ENCODE measurements at regions not wholly inside any gene's neighbourhood (a gene's known extent, or its start where the extent isn't known, plus 50 kb on each side); places are given as distances from the start of the nearest gene placed in this dataset.

GRCh38 chr5:143682246-143682905 lies 129.6 kb upstream of the HMHB1 start:
- no peak overlapping the region for H3K4me3 ChIP-seq (replicated peaks; ENCODE audit: low read depth, low read length)
- DNase-seq (ENCODE audit: extremely low read depth, low read depth) = no peak

GRCh38 chr5:143680672-143681259 lies 131.2 kb upstream of the HMHB1 start:
- no peak for DNase-seq (ENCODE audit: extremely low read depth, low read depth)
- TF ChIP-seq CTCF (IDR thresholded peaks at IDR 0.05; ENCODE audit: low read depth, low read length, missing control alignments) = no peak
- no peak overlapping the region for H3K4me3 ChIP-seq (replicated peaks; ENCODE audit: low read depth, low read length)

More at GRCh38 chr5:143682246-143682905, 129.6 kb upstream of the HMHB1 start:
- no peak for TF ChIP-seq CTCF (IDR thresholded peaks at IDR 0.05; ENCODE audit: low read depth, low read length, missing control alignments)

- no peak overlapping the region for H3K4me3 ChIP-seq (replicated peaks; ENCODE audit: low read depth, low read length)
- TF ChIP-seq CTCF (IDR thresholded peaks at IDR 0.05; ENCODE audit: low read depth, low read length, missing control alignments) = no peak
- no peak for DNase-seq (ENCODE audit: extremely low read depth, low read depth)
These were observed 132.2 kb upstream of the HMHB1 start for GRCh38 chr5:143679777-143680176.

- no peak for TF ChIP-seq CTCF (IDR thresholded peaks at IDR 0.05; ENCODE audit: low read depth, low read length, missing control alignments)
- DNase-seq (ENCODE audit: extremely low read depth, low read depth) = no peak
- no peak overlapping the region for H3K4me3 ChIP-seq (replicated peaks; ENCODE audit: low read depth, low read length)
These were observed 133.6 kb upstream of the HMHB1 start for GRCh38 chr5:143678148-143678905.

GRCh38 chr5:143677403-143677802 lies 134.6 kb upstream of the HMHB1 start:
- no peak for TF ChIP-seq CTCF (IDR thresholded peaks at IDR 0.05; ENCODE audit: low read depth, low read length, missing control alignments)
- no peak overlapping the region for H3K4me3 ChIP-seq (replicated peaks; ENCODE audit: low read depth, low read length)
- no peak for DNase-seq (ENCODE audit: extremely low read depth, low read depth)

- H3K4me3 ChIP-seq (replicated peaks; ENCODE audit: low read depth, low read length) = no peak overlapping the region
- no peak for TF ChIP-seq CTCF (IDR thresholded peaks at IDR 0.05; ENCODE audit: low read depth, low read length, missing control alignments)
- DNase-seq (ENCODE audit: extremely low read depth, low read depth) = no peak
These were observed 135.2 kb upstream of the HMHB1 start for GRCh38 chr5:143676802-143677201.
